ENCODE measurements at regions not wholly inside any gene's neighbourhood (a gene's known extent, or its start where the extent isn't known, plus 50 kb on each side); places are given as distances from the start of the nearest gene placed in this dataset.

- 100% methylated on average over 2 of the region's 2 CpGs for WGBS (ENCODE audit: insufficient coverage)
- no peaks in the 10 kb centered on the region for H3K27me3 ChIP-seq (ENCODE audit: control insufficient read depth, insufficient read depth, low read length)
- Mint-ChIP-seq H3K4me1 (no peaks in the 10 kb centered on the region), H3K27me3 (ENCODE audit: low read depth in 2 of 2) (no peaks in the 10 kb centered on the region), H3K36me3 (no peaks in the 10 kb centered on the region), H3K27ac (no peak overlapping the region), H3K4me3 (no peak overlapping the region), H3K9me3 (no peaks in the 10 kb centered on the region)
- intact Hi-C loops (cut with micrococcal nuclease): no loop called here
- no peaks in the 10 kb centered on the region for H3K9me3 ChIP-seq (ENCODE audit: control insufficient read depth, insufficient read depth, low read length)
- DNase-seq (no peak), ATAC-seq (no peak)
- H3K36me3 ChIP-seq (ENCODE audit: control insufficient read depth, insufficient read depth, low read length): no peaks in the 10 kb centered on the region
- no peaks in the 10 kb centered on the region for H3K4me1 ChIP-seq (ENCODE audit: control insufficient read depth, insufficient read depth, low read length)
- no peak overlapping the region for H3K27ac ChIP-seq (ENCODE audit: low read length)
- TF ChIP-seq CTCF (IDR thresholded peaks at IDR 0.05): no peak
- H3K4me3 ChIP-seq (ENCODE audit: low read length): no peak overlapping the region
Measured at GRCh38 chr2:203648273-203648672, 58.2 kb upstream of the CD28 start.

- Histone ChIP-seq H3K9me3 (ENCODE audit: control insufficient read depth, insufficient read depth, low read length) (no peaks in the 10 kb centered on the region), H3K4me3 (ENCODE audit: low read length) (no peak overlapping the region), H3K36me3 (ENCODE audit: control insufficient read depth, insufficient read depth, low read length) (no peaks in the 10 kb centered on the region), H3K4me1 (ENCODE audit: control insufficient read depth, insufficient read depth, low read length) (no peaks in the 10 kb centered on the region), H3K27me3 (ENCODE audit: control insufficient read depth, insufficient read depth, low read length) (no peaks in the 10 kb centered on the region), H3K27ac (ENCODE audit: low read length) (no peak overlapping the region)
- intact Hi-C loops (cut with micrococcal nuclease): no loop called here
- TF ChIP-seq CTCF (IDR thresholded peaks at IDR 0.05): no peak
- Mint-ChIP-seq H3K27ac (no peak overlapping the region), H3K4me1 (no peaks in the 10 kb centered on the region), H3K27me3 (ENCODE audit: low read depth in 2 of 2) (no peaks in the 10 kb centered on the region), H3K9me3 (no peaks in the 10 kb centered on the region), H3K4me3 (no peak overlapping the region), H3K36me3 (no peaks in the 10 kb centered on the region)
- DNase-seq: no peak
- ATAC-seq: no peak
- 96% methylated on average over 4 of the region's 4 CpGs for WGBS (ENCODE audit: insufficient coverage)
Measured at GRCh38 chr2:203649176-203649814, 57.1 kb upstream of the CD28 start.

GRCh38 chr2:203650860-203651613, 55.4 kb upstream of the CD28 start:
- no peaks in the 10 kb centered on the region for H3K4me1 Mint-ChIP-seq
- Histone ChIP-seq H3K4me1 (ENCODE audit: control insufficient read depth, insufficient read depth, low read length) (no peaks in the 10 kb centered on the region), H3K9me3 (ENCODE audit: control insufficient read depth, insufficient read depth, low read length) (no peaks in the 10 kb centered on the region), H3K27ac (ENCODE audit: low read length) (no peak overlapping the region), H3K27me3 (ENCODE audit: control insufficient read depth, insufficient read depth, low read length) (no peaks in the 10 kb centered on the region), H3K36me3 (ENCODE audit: control insufficient read depth, insufficient read depth, low read length) (no peaks in the 10 kb centered on the region), H3K4me3 (ENCODE audit: low read length) (no peak overlapping the region)
- peaks cover 0 to 5% of the 10 kb centered on the region in 2 donors for H3K27me3 Mint-ChIP-seq (ENCODE audit: low read depth in 2 of 2)
- H3K9me3 Mint-ChIP-seq: no peaks in the 10 kb centered on the region
- TF ChIP-seq CTCF (IDR thresholded peaks at IDR 0.05): no peak
- 78% methylated on average over 2 of the region's 4 CpGs for WGBS (ENCODE audit: insufficient coverage)
- no peak overlapping the region for H3K27ac Mint-ChIP-seq
- H3K4me3 Mint-ChIP-seq: no peak overlapping the region
- no peaks in the 10 kb centered on the region for H3K36me3 Mint-ChIP-seq
- ATAC-seq (peak in 1 of 3 donors; percentile 43), DNase-seq (peak in 1 of 2 donors; percentile 42)
- intact Hi-C loops (cut with micrococcal nuclease): no loop called here

Data from natural killer cell (primary cell).